Urinary bladder (tissue), 3 donors: ENCODE measurements at regions not wholly inside any gene's neighbourhood (a gene's known extent, or its start where the extent isn't known, plus 50 kb on each side); places are given as distances from the start of the nearest gene placed in this dataset.

Experiments
- DNase-seq: peaks from one replicate; pipeline ENCODE4 v3.0.0-alpha.2; 2015; ENCODE audit errors: extremely low spot score
- H3K27ac ChIP-seq: one replicate; pipeline ENCODE4 v1.5.1; 2013; ENCODE audit warnings: low read depth, mild to moderate bottlenecking, moderate library complexity
- H3K36me3 ChIP-seq: one replicate; pipeline ENCODE4 v1.6.1; 2013; ENCODE audit warnings: mild to moderate bottlenecking, moderate library complexity; ENCODE audit not compliant: insufficient read depth
- H3K4me1 ChIP-seq: one replicate; pipeline ENCODE4 v1.6.1; 2013; ENCODE audit warnings: mild to moderate bottlenecking, moderate library complexity; ENCODE audit not compliant: insufficient read depth
- H3K4me3 ChIP-seq: one replicate; pipeline ENCODE4 v1.5.1; 2013; ENCODE audit warnings: low read depth, low read length
- WGBS: extraction: QIAGEN DNeasy Blood & Tissue Kit; methylation state at CpG from one replicate; pipeline ENCODE4 v1.1.7; 2013; 5-methylcytosine and 5-hydroxymethylcytosine counted together
- donor health status: healthy with polysubstance abuse.
- donor health status: healthy.

DNA sequence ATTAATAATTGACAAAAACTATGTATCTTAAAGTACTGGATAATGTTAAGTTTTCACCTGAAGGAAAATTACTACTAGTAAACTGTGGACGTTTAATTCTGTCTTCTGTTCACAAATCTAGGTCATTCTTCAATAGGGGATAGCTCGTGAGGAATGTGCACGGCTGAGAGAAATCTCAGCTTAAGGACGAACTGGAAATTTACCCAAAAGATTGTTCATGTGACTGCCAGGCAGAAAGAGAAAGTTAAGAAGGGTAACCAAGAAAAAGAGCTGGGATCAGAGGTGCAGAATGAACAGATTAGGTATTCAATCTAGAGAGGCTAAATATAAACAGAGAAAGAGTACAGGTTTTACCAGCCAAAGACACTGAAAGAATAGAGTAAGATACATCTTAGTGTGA is 245.3 kb downstream of the CASP12 start:
- H3K4me3 ChIP-seq = no peak overlapping the region
- DNase-seq = no peak
- no peak overlapping the region for H3K27ac ChIP-seq
- H3K4me1 ChIP-seq = no peaks in the 10 kb centered on the region
- no peaks in the 10 kb centered on the region for H3K36me3 ChIP-seq
- WGBS = 39% methylated on average over 4 of the region's 4 CpGs

DNA sequence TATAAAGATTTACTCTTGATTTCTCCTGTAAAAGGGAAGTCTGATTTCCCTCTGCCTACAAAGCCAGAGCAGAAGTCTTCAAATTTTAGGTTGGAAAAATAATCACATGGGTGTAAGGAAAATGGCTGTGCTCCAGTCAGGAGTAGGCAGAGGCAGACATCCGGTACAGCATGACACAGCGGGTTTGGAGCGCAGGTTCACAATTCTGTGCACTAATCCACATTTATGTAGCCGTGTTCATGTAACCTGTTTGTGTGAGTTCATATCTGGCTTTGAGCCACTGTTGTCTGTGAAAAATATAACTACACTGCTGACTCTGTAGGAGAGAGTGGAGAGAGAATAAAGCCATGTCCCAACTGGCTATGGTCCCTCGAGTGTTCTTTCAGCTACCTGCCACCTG is 248.0 kb downstream of the CASP12 start:
- WGBS = 98% methylated on average over 5 of the region's 5 CpGs
- Histone ChIP-seq H3K4me1 (no peaks in the 10 kb centered on the region), H3K36me3 (no peaks in the 10 kb centered on the region), H3K4me3 (no peak overlapping the region), H3K27ac (no peak overlapping the region)
- DNase-seq = no peak

DNA sequence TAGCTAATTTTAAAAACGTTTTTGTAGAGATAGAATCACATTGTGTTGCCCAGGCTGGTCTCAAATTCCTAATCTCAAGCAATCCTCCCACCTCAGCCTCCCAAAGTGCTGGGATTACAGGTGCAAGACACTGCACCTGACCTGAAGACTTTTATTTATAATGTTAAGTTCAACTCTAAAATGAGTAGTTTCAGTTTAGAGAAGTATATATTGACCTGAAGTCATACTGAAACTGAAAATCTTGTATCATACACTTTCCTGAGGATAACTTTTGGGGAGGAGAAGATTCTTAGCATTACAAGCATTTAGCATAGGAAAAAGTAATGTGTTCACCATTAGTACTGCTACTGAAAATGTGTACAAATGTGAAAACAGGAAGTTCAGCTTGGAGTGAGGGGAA is 249.3 kb downstream of the CASP12 start:
- Histone ChIP-seq H3K36me3 (no peaks in the 10 kb centered on the region), H3K27ac (no peak overlapping the region), H3K4me3 (no peak overlapping the region), H3K4me1 (no peaks in the 10 kb centered on the region)
- DNase-seq = no peak
- WGBS = 31% methylated on average over 1 of the region's 1 CpG

DNA sequence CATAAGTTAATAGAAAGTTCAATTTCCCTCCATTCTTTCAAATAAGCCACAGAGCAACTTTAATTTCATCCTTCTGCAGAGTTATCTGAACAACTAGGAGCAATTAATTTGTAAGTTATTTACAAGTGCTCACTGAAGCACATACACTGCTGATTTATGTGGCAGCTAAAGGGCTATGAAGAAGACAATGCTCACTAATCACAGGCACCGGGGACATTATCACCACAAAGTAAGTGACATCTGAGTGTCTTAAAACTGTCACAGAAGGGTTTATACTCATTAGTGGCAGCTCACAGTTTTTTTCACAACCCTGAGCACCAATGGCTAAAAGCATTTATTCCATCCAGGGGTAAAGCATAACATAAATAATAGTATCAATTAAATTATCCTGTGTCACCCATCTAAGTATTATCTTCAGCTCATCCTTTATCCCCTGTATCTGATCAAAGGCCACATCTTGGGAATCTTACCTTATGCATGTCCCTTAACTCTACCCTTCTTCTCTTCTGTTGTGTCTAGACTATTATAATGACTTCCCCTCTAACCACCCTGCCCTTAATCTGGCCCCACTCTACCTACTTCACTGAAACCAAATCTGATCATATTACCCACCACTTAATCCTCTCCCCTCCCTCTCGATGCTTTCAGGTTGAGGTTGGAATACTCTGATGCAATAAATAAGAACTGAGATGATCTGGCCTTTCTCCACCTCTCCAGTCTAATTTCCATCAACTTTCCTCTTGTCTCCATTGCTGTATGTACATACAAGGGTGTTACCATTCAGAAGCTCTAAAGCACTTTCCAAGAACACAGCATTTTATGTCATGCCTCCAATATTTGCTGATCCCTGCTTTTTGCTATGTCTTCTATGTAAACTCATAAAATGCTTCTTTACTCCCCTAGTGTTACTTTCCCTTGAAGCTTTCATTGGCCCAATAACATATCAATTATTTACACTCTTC is 252.7 kb downstream of the CASP12 start:
- no peak overlapping the region for H3K4me3 ChIP-seq
- WGBS = 47% methylated on average over 2 of the region's 2 CpGs
- H3K36me3 ChIP-seq = no peaks in the 10 kb centered on the region
- H3K27ac ChIP-seq = no peak overlapping the region
- no peak for DNase-seq
- no peaks in the 10 kb centered on the region for H3K4me1 ChIP-seq

DNA sequence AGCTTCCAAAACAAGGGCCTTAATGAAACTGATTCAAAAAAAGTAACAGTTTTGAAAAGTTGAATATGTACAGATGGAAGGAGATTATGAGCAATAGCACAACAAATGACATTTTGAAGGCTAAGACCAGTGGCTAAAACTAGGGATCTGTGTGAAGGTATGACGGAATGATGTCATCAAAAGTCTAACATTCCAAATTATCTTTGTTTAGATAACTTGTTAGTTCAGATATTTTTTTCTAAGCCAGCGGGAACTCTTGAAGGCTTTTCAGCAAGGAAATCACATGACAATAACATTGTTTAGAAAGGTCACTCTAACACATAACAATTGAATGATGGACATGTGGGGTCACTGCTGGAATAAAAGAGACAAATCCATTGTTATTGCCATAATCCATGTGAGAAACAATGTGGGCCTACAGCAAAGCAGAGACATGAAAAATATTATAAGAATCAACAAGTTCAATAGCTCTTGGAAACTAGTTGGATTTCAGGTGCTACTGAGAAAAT is 260.5 kb downstream of the CASP12 start:
- Histone ChIP-seq H3K27ac (no peak overlapping the region), H3K4me3 (no peak overlapping the region), H3K4me1 (no peaks in the 10 kb centered on the region), H3K36me3 (no peaks in the 10 kb centered on the region)
- DNase-seq = no peak
- 85% methylated on average over 2 of the region's 2 CpGs for WGBS

DNA sequence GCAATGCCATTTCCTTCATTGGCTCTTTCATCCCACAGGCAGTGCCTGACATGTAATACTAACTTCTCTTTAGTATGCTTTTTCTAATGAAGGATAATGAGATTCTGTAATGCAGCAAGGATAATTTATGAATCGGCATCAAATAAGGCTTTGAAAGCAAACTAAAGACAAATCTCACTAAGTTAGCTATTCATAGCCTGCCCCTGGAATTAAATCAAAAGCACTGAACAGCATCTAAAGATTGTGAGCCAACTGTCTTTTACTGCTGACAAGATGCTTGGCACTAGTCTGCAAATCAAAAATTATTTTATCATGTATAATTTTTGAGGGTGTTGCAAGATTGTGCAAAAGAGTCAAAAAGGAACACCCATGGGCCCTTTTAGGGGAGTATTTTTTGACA is 265.0 kb downstream of the CASP12 start:
- DNase-seq = no peak
- H3K4me3 ChIP-seq = no peak overlapping the region
- no peaks in the 10 kb centered on the region for H3K4me1 ChIP-seq
- WGBS = 73% methylated on average over 1 of the region's 1 CpG
- no peaks in the 10 kb centered on the region for H3K36me3 ChIP-seq
- H3K27ac ChIP-seq = no peak overlapping the region

DNA sequence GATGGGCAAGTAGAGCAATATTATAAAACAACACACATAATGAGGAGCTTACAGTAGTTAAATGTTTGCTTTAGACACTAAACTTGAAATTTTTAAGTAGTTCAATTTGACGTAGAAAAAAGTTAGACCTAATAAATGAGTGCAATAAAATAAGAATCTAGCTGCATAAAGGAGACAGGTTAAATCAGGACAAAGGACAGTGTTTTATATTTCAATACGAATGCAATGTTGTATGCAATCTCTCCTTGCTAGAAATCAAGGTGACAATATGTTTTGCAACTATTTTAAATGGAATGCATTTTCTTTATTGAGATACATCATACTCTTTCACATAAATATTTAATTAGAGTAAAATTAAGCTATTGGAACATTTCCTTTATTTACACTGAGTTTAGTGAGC is 267.9 kb downstream of the CASP12 start:
- 86% methylated on average over 2 of the region's 2 CpGs for WGBS
- DNase-seq = no peak
- H3K36me3 ChIP-seq = no peaks in the 10 kb centered on the region
- no peaks in the 10 kb centered on the region for H3K4me1 ChIP-seq
- no peak overlapping the region for H3K27ac ChIP-seq
- no peak overlapping the region for H3K4me3 ChIP-seq

DNA sequence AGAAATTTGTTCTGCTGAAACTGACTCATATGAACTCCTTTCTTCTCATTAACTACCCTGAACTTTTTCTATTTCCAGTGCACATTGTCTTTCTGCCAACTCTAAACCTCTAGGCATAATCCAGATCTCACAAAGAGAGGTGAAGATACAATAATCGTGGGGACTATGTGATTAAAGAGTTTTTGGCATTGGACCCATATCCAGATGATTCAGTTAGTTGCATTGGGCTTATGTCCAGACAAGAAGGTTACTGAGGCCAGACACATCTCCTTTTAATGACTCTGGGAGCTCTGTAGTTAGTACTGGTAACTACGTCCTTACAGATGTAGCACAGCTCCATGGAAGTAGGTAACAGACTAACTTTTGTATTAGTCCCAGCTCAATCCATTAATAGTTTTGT is 273.0 kb downstream of the CASP12 start:
- WGBS = 39% methylated on average over 2 of the region's 2 CpGs
- H3K4me3 ChIP-seq = no peak overlapping the region
- DNase-seq = no peak
- H3K27ac ChIP-seq = no peak overlapping the region
- no peaks in the 10 kb centered on the region for H3K4me1 ChIP-seq
- H3K36me3 ChIP-seq = no peaks in the 10 kb centered on the region

DNA sequence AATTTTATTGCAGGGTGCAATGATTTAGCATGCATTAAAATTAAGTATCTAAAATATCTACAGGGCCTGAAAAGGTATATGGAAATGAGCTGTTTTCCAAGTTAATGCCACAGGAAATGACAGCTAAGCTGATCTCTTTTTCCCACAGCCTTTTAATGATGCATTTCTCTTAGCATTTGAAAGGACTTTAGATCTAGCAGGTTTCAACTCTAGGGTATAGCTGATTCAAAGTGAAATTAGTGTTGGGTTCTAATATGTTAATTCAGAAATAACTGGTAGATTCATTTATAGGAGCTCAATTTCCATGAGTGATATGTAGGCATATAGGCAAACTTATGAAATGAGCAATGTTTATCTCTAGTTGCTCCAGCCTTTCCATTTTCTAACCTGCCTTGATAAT is 274.2 kb downstream of the CASP12 start:
- no peak for DNase-seq
- Histone ChIP-seq H3K36me3 (no peaks in the 10 kb centered on the region), H3K4me3 (no peak overlapping the region), H3K27ac (no peak overlapping the region), H3K4me1 (no peaks in the 10 kb centered on the region)

DNA sequence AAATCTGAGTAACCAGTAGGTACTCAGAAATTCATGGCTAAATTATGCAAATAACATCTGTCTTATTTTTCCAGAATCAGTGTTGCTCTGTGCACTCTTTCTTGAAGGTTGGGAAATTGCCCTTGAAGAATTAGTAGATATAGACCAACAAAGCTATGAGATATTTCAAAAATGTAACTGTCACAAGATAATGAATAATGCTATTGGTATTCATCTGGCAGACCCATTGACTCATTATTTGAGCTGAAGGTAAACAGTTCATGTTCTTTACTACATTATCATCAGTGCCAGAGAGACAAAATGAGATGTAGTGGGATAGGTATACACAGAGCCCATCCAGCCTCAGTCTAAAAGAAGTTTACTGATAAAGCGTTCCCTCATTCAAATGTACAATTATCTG is 274.7 kb downstream of the CASP12 start:
- no peaks in the 10 kb centered on the region for H3K4me1 ChIP-seq
- H3K27ac ChIP-seq = no peak overlapping the region
- H3K4me3 ChIP-seq = no peak overlapping the region
- 77% methylated on average over 1 of the region's 1 CpG for WGBS
- no peaks in the 10 kb centered on the region for H3K36me3 ChIP-seq
- DNase-seq = no peak

DNA sequence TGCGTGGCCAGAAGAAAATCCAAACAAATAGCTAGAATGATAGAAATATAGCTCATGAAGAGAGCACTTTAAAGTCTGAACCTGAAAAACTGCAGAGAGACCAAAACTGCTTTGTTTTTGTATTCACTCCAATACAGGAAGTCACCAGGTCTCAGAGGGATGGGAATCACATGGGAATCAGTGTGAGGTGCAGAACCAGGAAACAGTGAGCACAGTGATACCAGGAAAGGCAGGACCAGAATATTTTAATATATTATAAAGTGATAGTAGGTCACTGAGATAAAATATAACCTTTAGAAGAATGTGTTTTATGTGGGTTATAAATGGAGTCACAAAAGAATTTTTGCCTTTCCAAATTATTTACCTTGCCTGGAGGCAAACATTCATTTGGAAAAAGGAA is 277.3 kb downstream of the CASP12 start:
- Histone ChIP-seq H3K4me1 (no peaks in the 10 kb centered on the region), H3K4me3 (no peak overlapping the region), H3K36me3 (no peaks in the 10 kb centered on the region), H3K27ac (no peak overlapping the region)
- DNase-seq = no peak
- WGBS = 28% methylated on average over 1 of the region's 1 CpG

DNA sequence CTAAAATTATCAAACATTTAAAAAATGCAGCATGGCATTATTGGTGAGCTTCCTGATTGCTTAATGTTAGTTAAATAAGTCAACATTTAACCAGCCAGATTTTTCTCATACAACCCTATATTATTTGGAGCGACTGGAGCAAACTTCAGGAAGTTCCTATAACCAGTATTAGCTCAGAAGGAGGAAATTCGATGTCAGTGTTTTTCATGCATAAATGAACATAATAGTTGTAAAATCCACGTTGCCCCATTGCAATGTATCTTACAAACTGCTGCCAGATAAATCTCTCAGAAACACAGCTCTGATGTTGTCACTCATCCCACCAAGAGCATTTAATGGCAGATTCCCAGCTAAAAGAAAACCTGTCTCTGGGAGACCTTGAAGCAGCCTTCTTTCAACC is 278.5 kb downstream of the CASP12 start:
- Histone ChIP-seq H3K27ac (no peak overlapping the region), H3K4me1 (no peaks in the 10 kb centered on the region)
- 69% methylated on average over 3 of the region's 3 CpGs for WGBS

DNA sequence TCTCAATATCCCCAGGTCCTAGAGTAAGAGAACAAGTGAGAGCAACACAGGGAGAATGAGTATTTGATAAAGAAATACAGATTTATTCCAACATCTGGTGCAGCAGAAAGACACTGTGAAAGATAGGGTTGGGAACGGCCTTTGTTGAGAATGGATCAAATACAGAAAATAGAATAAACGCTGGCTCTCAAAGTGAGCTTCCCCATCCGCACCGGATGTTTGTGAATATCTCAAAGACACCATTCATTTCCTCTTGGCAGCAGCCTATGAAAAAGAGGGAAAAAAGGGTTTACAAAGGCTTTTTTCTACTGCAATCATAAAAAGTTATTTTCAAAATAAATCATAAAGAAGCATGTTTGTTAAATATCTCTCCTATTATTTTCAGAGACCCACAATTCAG is 279.3 kb downstream of the CASP12 start:
- no peak overlapping the region for H3K27ac ChIP-seq
- 45% methylated on average over 4 of the region's 4 CpGs for WGBS
- no peaks in the 10 kb centered on the region for H3K4me1 ChIP-seq
- no peak overlapping the region for H3K4me3 ChIP-seq
- no peaks in the 10 kb centered on the region for H3K36me3 ChIP-seq
- DNase-seq = no peak

More for the DNA sequence above, 278.5 kb downstream of the CASP12 start:
- Histone ChIP-seq H3K36me3 (no peaks in the 10 kb centered on the region), H3K4me3 (no peak overlapping the region)
- DNase-seq = no peak

DNA sequence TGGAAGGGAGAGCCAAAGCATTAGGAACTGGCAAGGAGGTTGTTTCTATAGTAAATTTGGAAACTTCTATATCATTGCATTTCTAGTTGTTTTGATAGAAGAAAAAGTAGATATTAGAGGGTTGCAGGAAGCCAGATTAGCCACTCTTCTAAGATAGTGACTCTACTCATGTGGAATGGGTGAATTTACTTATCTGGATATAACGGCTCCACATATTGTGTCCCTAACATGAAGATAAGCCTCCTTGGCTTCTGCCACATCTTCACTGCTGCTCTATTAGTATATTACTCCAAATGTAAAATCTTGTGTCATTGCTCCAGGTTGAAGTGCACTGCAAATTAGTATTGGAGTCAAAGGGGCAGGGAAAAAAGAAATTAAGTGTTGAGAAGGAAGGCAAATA is 283.3 kb downstream of the CASP12 start:
- Histone ChIP-seq H3K4me1 (no peaks in the 10 kb centered on the region), H3K36me3 (no peaks in the 10 kb centered on the region)
- 81% methylated on average over 1 of the region's 1 CpG for WGBS

More for the DNA sequence above, 283.3 kb downstream of the CASP12 start:
- no peak overlapping the region for H3K4me3 ChIP-seq
- DNase-seq = no peak
- H3K27ac ChIP-seq = no peak overlapping the region
